NCI-H1048 (cell line): ENCODE measurements at regions not wholly inside any gene's neighbourhood (a gene's known extent, or its start where the extent isn't known, plus 50 kb on each side); places are given as distances from the start of the nearest gene placed in this dataset.
"Not testable (repeated sequence)": the region's sequence is repeated elsewhere in the genome, so short reads cannot be mapped to it uniquely, and the experiment has no call there.

Source experiments
- DNase-seq: peaks from one replicate; lab custom pipeline; 2025; lab: John Stamatoyannopoulos, UW

GRCh38 chr6:139754898-139755775 lies 380.7 kb upstream of the CITED2 start:
- DNase-seq = no peak

GRCh38 chr6:139753198-139753861 lies 378.9 kb upstream of the CITED2 start:
- peak; percentile 26 for DNase-seq

- DNase-seq = no peak
Observed at GRCh38 chr6:139752086-139752485, 377.6 kb upstream of the CITED2 start.

GRCh38 chr6:139751179-139751578 lies 376.7 kb upstream of the CITED2 start:
- no peak for DNase-seq

- no peak for DNase-seq
Observed at GRCh38 chr6:139748353-139749146, 374.1 kb upstream of the CITED2 start.

GRCh38 chr6:139747154-139747553 lies 372.7 kb upstream of the CITED2 start:
- DNase-seq = no peak

GRCh38 chr6:139744891-139745290 lies 370.4 kb upstream of the CITED2 start:
- DNase-seq = no peak

GRCh38 chr6:139743664-139744437 lies 369.4 kb upstream of the CITED2 start:
- no peak for DNase-seq

GRCh38 chr6:139742671-139743070 lies 368.2 kb upstream of the CITED2 start:
- DNase-seq = no peak

GRCh38 chr6:139738801-139739455 lies 364.5 kb upstream of the CITED2 start:
- no peak for DNase-seq

GRCh38 chr6:139736325-139736906 lies 362.0 kb upstream of the CITED2 start:
- no peak for DNase-seq

- no peak for DNase-seq
Observed at GRCh38 chr6:139732451-139732850, 358.0 kb upstream of the CITED2 start.

GRCh38 chr6:139730340-139730974 lies 356.0 kb upstream of the CITED2 start:
- DNase-seq = no peak

- DNase-seq = no peak
Observed at GRCh38 chr6:139728876-139729427, 354.5 kb upstream of the CITED2 start.

- DNase-seq = not testable (repeated sequence)
Observed at GRCh38 chr6:139726272-139726671, 351.8 kb upstream of the CITED2 start.

- no peak for DNase-seq
Observed at GRCh38 chr6:139722530-139722929, 348.1 kb upstream of the CITED2 start.

- no peak for DNase-seq
Observed at GRCh38 chr6:139721954-139722353, 347.5 kb upstream of the CITED2 start.

- no peak for DNase-seq
Observed at GRCh38 chr6:139713900-139714506, 339.6 kb upstream of the CITED2 start.

GRCh38 chr6:139713424-139713823 lies 339.0 kb upstream of the CITED2 start:
- DNase-seq = no peak

- no peak for DNase-seq
Observed at GRCh38 chr6:139712830-139713229, 338.4 kb upstream of the CITED2 start.
